Parathyroid adenoma (tissue), 2 donors: ENCODE measurements at regions not wholly inside any gene's neighbourhood (a gene's known extent, or its start where the extent isn't known, plus 50 kb on each side); places are given as distances from the start of the nearest gene placed in this dataset.

Source experiments
- H2AFZ ChIP-seq: fragments of 300-600 bp; sonication (generic); one replicate; pipeline ENCODE4 v1.7.0; 2017; ENCODE audit warnings: antibody characterized with exemption, mild to moderate bottlenecking
- H3K27ac ChIP-seq: fragments of 300-600 bp; sonication (generic); one replicate; pipeline ENCODE4 v1.7.0; 2017
- H3K27me3 ChIP-seq: fragments of 300-600 bp; sonication (generic); one replicate; pipeline ENCODE4 v1.7.0; 2017; ENCODE audit warnings: low read length; ENCODE audit not compliant: control insufficient read depth, insufficient read depth
- H3K36me3 ChIP-seq: fragments of 300-600 bp; sonication (generic); one replicate; pipeline ENCODE4 v1.7.0; 2017; ENCODE audit warnings: low read length; ENCODE audit not compliant: control insufficient read depth, insufficient read depth
- H3K4me1 ChIP-seq: fragments of 300-600 bp; sonication (generic); one replicate; pipeline ENCODE4 v1.7.0; 2017; ENCODE audit warnings: control low read depth
- H3K4me2 ChIP-seq: fragments of 300-600 bp; sonication (generic); one replicate; pipeline ENCODE4 v1.7.0; 2017; ENCODE audit warnings: low read length
- H3K4me3 ChIP-seq: fragments of 300-600 bp; sonication (generic); one replicate; pipeline ENCODE4 v1.7.0; 2017; ENCODE audit warnings: low read depth, low read length
- H3K79me2 ChIP-seq: fragments of 300-600 bp; sonication (generic); one replicate; pipeline ENCODE4 v1.7.0; 2017; ENCODE audit warnings: control low read depth
- H3K9ac ChIP-seq: fragments of 300-600 bp; sonication (generic); one replicate; pipeline ENCODE4 v1.7.0; 2017; ENCODE audit warnings: mild to moderate bottlenecking
- H3K9me3 ChIP-seq: fragments of 300-600 bp; sonication (generic); one replicate; pipeline ENCODE4 v1.7.0; 2017; ENCODE audit warnings: low read length; ENCODE audit not compliant: control insufficient read depth
- TF ChIP-seq, protein P1 (sequence below): fragments of 300-600 bp; sonication (generic); IDR thresholded peaks from one replicate; pipeline ENCODE4 v1.7.0; 2017; ENCODE audit warnings: antibody characterized with exemption, mild to moderate bottlenecking
- donor health status: primary hyperparathyroidism.

DNA sequence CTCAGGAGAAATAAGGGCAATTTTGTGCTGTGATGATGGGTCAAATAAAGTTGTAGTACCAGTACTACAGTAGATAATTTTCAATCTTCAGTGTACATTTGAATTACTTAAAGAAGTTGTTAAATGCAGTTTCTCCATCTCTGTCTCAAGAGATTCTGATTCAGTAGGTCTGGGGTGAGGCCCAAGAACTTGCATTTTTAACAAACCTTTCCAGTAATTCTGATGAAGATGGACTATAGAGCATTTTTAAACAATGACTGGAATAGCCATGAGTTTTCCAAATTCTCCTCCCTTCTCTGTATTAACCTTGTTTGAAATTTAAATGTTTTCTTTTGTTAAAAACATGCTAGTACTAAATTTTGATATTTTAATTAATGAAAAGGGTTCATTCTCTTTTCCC lies 127.0 kb upstream of the CD96 start:
- no peak overlapping the region for H3K4me2 ChIP-seq
- no peaks in the 10 kb centered on the region for H3K4me1 ChIP-seq
- no peak overlapping the region for H3K9ac ChIP-seq
- TF ChIP-seq, protein P1, sequence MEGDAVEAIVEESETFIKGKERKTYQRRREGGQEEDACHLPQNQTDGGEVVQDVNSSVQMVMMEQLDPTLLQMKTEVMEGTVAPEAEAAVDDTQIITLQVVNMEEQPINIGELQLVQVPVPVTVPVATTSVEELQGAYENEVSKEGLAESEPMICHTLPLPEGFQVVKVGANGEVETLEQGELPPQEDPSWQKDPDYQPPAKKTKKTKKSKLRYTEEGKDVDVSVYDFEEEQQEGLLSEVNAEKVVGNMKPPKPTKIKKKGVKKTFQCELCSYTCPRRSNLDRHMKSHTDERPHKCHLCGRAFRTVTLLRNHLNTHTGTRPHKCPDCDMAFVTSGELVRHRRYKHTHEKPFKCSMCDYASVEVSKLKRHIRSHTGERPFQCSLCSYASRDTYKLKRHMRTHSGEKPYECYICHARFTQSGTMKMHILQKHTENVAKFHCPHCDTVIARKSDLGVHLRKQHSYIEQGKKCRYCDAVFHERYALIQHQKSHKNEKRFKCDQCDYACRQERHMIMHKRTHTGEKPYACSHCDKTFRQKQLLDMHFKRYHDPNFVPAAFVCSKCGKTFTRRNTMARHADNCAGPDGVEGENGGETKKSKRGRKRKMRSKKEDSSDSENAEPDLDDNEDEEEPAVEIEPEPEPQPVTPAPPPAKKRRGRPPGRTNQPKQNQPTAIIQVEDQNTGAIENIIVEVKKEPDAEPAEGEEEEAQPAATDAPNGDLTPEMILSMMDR, result no peak
- no peaks in the 10 kb centered on the region for H3K79me2 ChIP-seq
- H2AFZ ChIP-seq, result no peak overlapping the region
- no peak overlapping the region for H3K27ac ChIP-seq
- no peak overlapping the region for H3K4me3 ChIP-seq
- H3K27me3 ChIP-seq, result no peaks in the 10 kb centered on the region
- no peaks in the 10 kb centered on the region for H3K9me3 ChIP-seq
- no peaks in the 10 kb centered on the region for H3K36me3 ChIP-seq

DNA sequence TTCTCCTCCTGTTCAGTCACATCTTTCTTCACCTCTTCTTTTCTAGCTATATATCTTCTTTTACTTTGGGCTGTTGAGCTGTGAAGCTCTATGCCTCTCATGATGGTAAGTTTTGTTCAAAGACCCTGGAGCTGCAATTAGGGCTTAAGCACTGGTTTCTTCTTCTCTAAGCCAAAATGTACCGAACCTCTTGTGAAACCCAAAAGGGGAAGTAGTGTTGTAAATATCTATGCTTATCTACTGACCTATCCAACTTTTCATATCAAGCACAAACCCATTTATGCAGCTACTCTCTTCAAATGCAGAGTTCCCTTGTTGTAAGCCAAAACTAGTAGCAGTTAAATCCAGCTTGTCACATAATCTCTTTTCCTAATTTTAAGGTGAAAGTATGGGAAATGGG lies 123.6 kb upstream of the CD96 start:
- no peak overlapping the region for H3K4me3 ChIP-seq
- H3K4me2 ChIP-seq, result no peak overlapping the region
- no peaks in the 10 kb centered on the region for H3K4me1 ChIP-seq
- no peaks in the 10 kb centered on the region for H3K27me3 ChIP-seq
- H3K9me3 ChIP-seq, result no peaks in the 10 kb centered on the region
- H3K79me2 ChIP-seq, result no peaks in the 10 kb centered on the region
- no peak overlapping the region for H2AFZ ChIP-seq
- no peak overlapping the region for H3K27ac ChIP-seq
- H3K36me3 ChIP-seq, result no peaks in the 10 kb centered on the region
- H3K9ac ChIP-seq, result no peak overlapping the region
- TF ChIP-seq, protein P1, result no peak

DNA sequence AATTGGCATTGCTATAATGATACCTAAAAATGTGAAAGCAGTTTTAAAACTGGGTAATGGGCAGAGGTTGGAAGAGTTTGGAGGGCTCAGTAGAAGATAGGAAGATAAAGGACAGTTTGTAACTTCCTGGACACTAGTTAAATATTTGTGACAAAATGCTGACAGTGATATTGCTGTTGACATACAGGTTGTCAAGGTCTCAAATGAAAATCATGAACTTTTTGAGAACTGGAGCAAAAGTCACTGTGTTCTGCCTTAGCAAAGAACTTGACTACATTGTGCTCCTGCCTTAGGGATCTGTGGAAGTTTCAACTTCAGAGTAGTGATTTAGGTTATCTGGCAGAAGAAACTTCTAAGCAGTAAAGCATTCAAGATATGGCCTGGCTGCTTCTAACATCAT lies 113.7 kb upstream of the CD96 start:
- Histone ChIP-seq H3K9ac (no peak overlapping the region), H2AFZ (no peak overlapping the region), H3K36me3 (no peaks in the 10 kb centered on the region), H3K4me2 (no peak overlapping the region), H3K9me3 (no peaks in the 10 kb centered on the region), H3K4me1 (no peaks in the 10 kb centered on the region), H3K79me2 (no peaks in the 10 kb centered on the region), H3K4me3 (no peak overlapping the region), H3K27me3 (no peaks in the 10 kb centered on the region), H3K27ac (no peak overlapping the region)
- TF ChIP-seq, protein P1, result no peak

DNA sequence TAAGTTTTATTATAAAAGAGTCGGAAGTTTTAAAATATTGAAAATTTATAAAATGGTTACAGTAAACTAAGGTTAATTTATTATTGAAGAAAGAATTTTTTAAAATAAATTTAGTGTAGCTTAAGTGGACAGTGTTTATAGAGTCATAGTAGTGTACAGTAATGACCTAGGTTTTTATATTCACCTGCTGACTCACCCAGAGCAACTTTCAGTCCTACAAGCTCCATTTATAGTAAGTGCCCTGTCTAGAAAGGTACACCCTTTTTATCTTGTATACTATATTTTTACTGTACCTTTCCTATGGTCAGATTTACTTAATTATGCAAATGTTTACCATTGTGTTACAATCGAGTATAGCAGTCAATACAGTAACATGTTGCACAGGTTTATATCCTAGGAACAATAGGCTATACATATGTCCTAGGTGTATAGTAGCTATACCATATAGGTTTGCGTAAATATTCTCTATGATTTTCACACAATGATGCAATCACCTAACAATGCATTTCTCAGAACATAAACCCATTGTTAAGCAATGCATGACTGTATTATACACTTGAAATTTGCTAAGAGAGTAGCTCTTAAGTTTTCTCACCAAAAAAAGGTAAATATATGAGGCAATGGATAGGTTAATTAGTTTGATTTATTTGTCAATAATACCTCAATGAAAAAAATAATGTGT lies 106.9 kb upstream of the CD96 start:
- TF ChIP-seq, protein P1, result no peak
- H3K36me3 ChIP-seq, result no peaks in the 10 kb centered on the region

DNA sequence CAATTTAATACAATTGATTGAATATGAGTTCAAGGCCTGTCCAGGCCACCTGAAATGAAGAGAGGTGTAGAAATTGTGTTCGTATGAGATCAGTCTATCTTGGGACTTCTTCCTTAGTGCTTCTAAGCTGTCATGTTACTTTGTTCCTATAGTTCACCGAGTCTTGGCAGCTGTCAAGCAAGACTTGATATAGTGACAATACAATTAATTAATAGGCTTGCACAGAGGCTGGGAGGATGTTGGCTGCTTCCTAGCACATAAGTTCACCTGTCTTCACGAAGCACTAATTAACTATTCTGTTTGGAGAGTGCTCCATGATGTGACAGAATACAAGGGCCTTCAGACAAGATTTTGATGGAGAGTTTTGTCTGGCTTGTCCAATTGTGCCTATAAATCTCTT lies 103.7 kb upstream of the CD96 start:
- Histone ChIP-seq H3K4me2 (no peak overlapping the region), H3K27me3 (no peaks in the 10 kb centered on the region), H3K4me1 (no peaks in the 10 kb centered on the region), H3K79me2 (no peaks in the 10 kb centered on the region), H3K4me3 (no peak overlapping the region), H2AFZ (no peak overlapping the region), H3K36me3 (no peaks in the 10 kb centered on the region), H3K27ac (no peak overlapping the region), H3K9me3 (no peaks in the 10 kb centered on the region), H3K9ac (no peak overlapping the region)
- TF ChIP-seq, protein P1, result no peak

More for the DNA sequence above, 106.9 kb upstream of the CD96 start:
- H3K4me1 ChIP-seq, result no peaks in the 10 kb centered on the region
- H3K79me2 ChIP-seq, result no peaks in the 10 kb centered on the region
- no peak overlapping the region for H3K4me2 ChIP-seq
- H3K9me3 ChIP-seq, result no peaks in the 10 kb centered on the region
- H3K27ac ChIP-seq, result no peak overlapping the region
- H2AFZ ChIP-seq, result no peak overlapping the region
- H3K4me3 ChIP-seq, result no peak overlapping the region
- H3K27me3 ChIP-seq, result no peaks in the 10 kb centered on the region
- no peak overlapping the region for H3K9ac ChIP-seq
